Immature natural killer cell (primary cell): ENCODE measurements at regions not wholly inside any gene's neighbourhood (a gene's known extent, or its start where the extent isn't known, plus 50 kb on each side); places are given as distances from the start of the nearest gene placed in this dataset.

Experiments used
- DNase-seq, 3 donors: peaks; one replicate each; pipeline ENCODE4 v3.0.0; 2022; ENCODE audit warnings: mixed read lengths in 1 of 3
- H3K27ac Mint-ChIP-seq, 6 donors: one replicate each; pipeline ENCODE4 v1.8.0; 2020; ENCODE audit warnings: mixed read lengths in 6 of 6, mild to moderate bottlenecking in 5 of 6, inconsistent platforms in 4 of 6, moderate library complexity in 3 of 6
- H3K27me3 Mint-ChIP-seq, 3 donors: one replicate each; pipeline ENCODE4 v1.8.0; 2020 to 2021; ENCODE audit warnings: low read depth in 3 of 3, mild to moderate bottlenecking in 3 of 3, mixed read lengths in 3 of 3, moderate library complexity in 3 of 3, inconsistent platforms in 1 of 3
- H3K36me3 Mint-ChIP-seq, 3 donors: one replicate each; pipeline ENCODE4 v1.8.0; 2020; ENCODE audit warnings: mixed read lengths in 3 of 3, inconsistent platforms in 2 of 3, mild to moderate bottlenecking in 2 of 3
- H3K4me1 Mint-ChIP-seq, 2 donors: one replicate each; pipeline ENCODE4 v1.8.0; 2020; ENCODE audit warnings: inconsistent platforms in 2 of 2, mild to moderate bottlenecking in 2 of 2, mixed read lengths in 2 of 2, moderate library complexity in 1 of 2
- H3K4me3 Mint-ChIP-seq, 5 donors: one replicate each; pipeline ENCODE4 v1.8.0; 2020; ENCODE audit warnings: mild to moderate bottlenecking in 5 of 5, mixed read lengths in 5 of 5, inconsistent platforms in 3 of 5, moderate library complexity in 3 of 5
- H3K9me3 Mint-ChIP-seq, 6 donors: one replicate each; pipeline ENCODE4 v1.8.0; 2020; ENCODE audit warnings: mild to moderate bottlenecking in 6 of 6, mixed read lengths in 6 of 6, inconsistent platforms in 4 of 6, moderate library complexity in 3 of 6

DNA sequence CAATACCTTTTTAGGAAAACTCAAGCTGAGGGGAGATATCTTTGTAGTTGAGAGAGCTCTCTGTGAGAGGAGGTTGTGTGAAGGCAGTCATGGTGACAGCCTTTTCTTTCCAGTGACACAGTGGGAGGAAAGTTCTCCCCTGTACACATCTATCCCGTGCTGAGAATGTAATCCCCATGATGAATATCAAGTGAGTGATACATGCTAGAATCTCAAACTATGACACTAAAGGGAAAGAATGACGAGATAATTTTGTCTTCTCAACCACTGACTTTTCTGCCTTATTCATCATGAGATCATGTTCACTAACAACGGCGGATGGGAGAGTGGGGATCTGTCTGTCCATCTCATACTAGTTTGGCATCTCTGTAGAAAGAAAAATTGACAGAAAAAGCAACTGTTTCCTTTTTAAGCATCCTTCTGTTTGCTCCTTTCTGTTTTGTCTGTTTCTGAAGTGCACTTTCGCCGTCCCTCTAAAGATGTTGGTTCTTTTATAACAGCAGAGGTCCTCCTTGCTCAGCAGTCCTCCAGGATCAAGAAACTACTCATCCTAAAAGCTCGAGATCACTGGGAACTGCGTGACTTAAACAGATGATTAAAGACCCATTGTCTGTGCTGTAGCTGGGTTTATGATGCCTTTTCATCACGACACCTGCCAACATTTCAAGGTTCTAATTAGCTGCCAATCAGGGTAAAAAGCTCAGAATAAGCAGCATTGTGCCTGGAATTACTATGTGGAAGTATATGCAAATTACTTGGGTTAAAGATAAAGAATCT is 137.6 kb downstream of the DCK start:
- H3K4me1 Mint-ChIP-seq = peaks cover under 1 to 6% of the 10 kb centered on the region in 2 donors
- H3K9me3 Mint-ChIP-seq = no peaks in the 10 kb centered on the region
- H3K27me3 Mint-ChIP-seq = peaks cover 0 to 4% (median 0%) of the 10 kb centered on the region in 3 donors
- H3K27ac Mint-ChIP-seq = no peak overlapping the region
- no peak for DNase-seq
- H3K4me3 Mint-ChIP-seq = no peak overlapping the region
- peaks cover 3 to 5% (median 3%) of the 10 kb centered on the region in 3 donors for H3K36me3 Mint-ChIP-seq

- Mint-ChIP-seq H3K9me3 (no peaks in the 10 kb centered on the region), H3K27ac (no peak overlapping the region), H3K4me1 (peaks cover 0 to 2% of the 10 kb centered on the region in 2 donors), H3K27me3 (no peaks in the 10 kb centered on the region), H3K36me3 (peaks cover 3 to 5% (median 3%) of the 10 kb centered on the region in 3 donors), H3K4me3 (no peak overlapping the region)
- DNase-seq = no peak
Measured at GRCh38 chr4:71132486-71132885, 139.0 kb downstream of the DCK start.

GRCh38 chr4:71133491-71133890 is 140.0 kb downstream of the DCK start:
- no peaks in the 10 kb centered on the region for H3K9me3 Mint-ChIP-seq
- H3K4me1 Mint-ChIP-seq = no peaks in the 10 kb centered on the region
- H3K27ac Mint-ChIP-seq = peak overlapping the region in 1 of 6 donors; percentile 14
- peaks cover 0 to 3% (median 0%) of the 10 kb centered on the region in 3 donors for H3K36me3 Mint-ChIP-seq
- DNase-seq = no peak
- no peak overlapping the region for H3K4me3 Mint-ChIP-seq
- no peaks in the 10 kb centered on the region for H3K27me3 Mint-ChIP-seq

- peaks cover 0 to 4% (median 1%) of the 10 kb centered on the region in 3 donors for H3K36me3 Mint-ChIP-seq
- peaks cover 6 to 9% of the 10 kb centered on the region in 2 donors for H3K4me1 Mint-ChIP-seq
- DNase-seq = no peak
- H3K4me3 Mint-ChIP-seq = no peak overlapping the region
- H3K9me3 Mint-ChIP-seq = no peaks in the 10 kb centered on the region
- H3K27ac Mint-ChIP-seq = peak overlapping the region in 1 of 6 donors; percentile 23
- no peaks in the 10 kb centered on the region for H3K27me3 Mint-ChIP-seq
Measured at GRCh38 chr4:71136071-71136470, 142.6 kb downstream of the DCK start.

DNA sequence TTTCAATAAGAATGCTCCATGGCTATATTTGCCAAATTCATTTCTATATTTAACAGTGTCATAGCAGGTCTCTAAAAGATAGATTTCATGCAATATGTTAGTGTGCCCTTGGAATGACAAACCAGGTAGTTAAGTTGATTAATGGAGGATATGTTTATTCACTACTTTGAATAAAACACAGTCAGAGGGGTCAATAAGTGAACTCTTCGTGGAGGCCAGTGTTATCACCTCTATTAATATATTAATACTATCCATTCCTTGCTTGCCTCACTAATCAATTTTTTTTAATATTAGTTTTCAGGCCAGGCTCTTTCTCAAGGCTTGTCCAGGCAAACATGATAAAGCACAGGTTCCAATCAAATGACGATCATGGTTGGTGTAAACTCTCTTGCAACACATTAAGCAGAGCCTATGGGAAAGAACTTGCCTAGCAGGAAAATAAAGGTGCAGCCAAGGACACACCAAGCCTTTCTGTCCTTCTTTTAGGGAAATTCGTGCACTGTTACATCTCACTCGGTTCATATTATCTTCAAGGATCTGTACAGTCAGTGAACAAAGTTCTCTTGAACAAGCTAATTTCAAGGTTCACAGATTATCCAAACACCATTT is 144.7 kb downstream of the DCK start:
- peaks cover 0 to 2% (median 0%) of the 10 kb centered on the region in 6 donors for H3K9me3 Mint-ChIP-seq
- H3K27me3 Mint-ChIP-seq = no peaks in the 10 kb centered on the region

DNA sequence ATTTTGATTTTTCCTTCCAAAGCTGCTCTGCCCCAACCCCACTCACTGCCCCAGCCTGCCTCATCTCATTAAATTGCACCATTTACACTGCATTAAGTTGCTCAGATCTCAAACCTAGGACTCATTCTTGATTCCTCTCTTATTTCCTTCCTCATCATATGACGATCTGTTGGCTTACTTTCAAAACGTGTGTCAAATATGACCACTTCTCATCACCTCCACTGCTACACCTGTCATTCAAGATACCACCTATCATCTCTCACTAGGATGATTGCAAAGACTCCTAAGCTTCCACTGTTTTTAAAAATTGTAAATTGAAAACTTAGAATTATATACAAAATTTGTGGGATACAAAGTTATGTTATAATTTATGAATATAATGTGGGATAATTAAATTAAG is 147.1 kb downstream of the DCK start:
- Mint-ChIP-seq H3K27me3 (no peaks in the 10 kb centered on the region), H3K4me1 (peaks cover 12 to 20% of the 10 kb centered on the region in 2 donors), H3K27ac (peak overlapping the region in 1 of 6 donors; percentile 22), H3K4me3 (no peak overlapping the region), H3K36me3 (peaks cover 0 to 6% (median 4%) of the 10 kb centered on the region in 3 donors), H3K9me3 (peaks cover 0 to 2% (median 0%) of the 10 kb centered on the region in 6 donors)
- DNase-seq = no peak

More for the DNA sequence above, 144.7 kb downstream of the DCK start:
- H3K4me1 Mint-ChIP-seq = peaks cover 12 to 20% of the 10 kb centered on the region in 2 donors
- no peak overlapping the region for H3K4me3 Mint-ChIP-seq
- peaks cover 0 to 4% (median 4%) of the 10 kb centered on the region in 3 donors for H3K36me3 Mint-ChIP-seq
- no peak overlapping the region for H3K27ac Mint-ChIP-seq
- DNase-seq = no peak

- H3K4me3 Mint-ChIP-seq = peak overlapping the region in 2 of 5 donors; percentile 50 to 66
- H3K9me3 Mint-ChIP-seq = peaks cover 0 to 2% (median 0%) of the 10 kb centered on the region in 6 donors
- peaks cover 12 to 20% of the 10 kb centered on the region in 2 donors for H3K4me1 Mint-ChIP-seq
- H3K36me3 Mint-ChIP-seq = peaks cover 0 to 9% (median 4%) of the 10 kb centered on the region in 3 donors
- peak overlapping the region; percentile 2 to 82 (median 56) for H3K27ac Mint-ChIP-seq
- H3K27me3 Mint-ChIP-seq = no peaks in the 10 kb centered on the region
- peak in 1 of 3 donors; percentile 9 for DNase-seq
Measured at GRCh38 chr4:71141125-71141524, 147.7 kb downstream of the DCK start.

GRCh38 chr4:71147261-71147660 is 153.8 kb downstream of the DCK start:
- Mint-ChIP-seq H3K27ac (no peak overlapping the region), H3K4me3 (no peak overlapping the region), H3K27me3 (peaks cover 0 to 3% (median 2%) of the 10 kb centered on the region in 3 donors), H3K9me3 (peaks cover 0 to 2% (median 0%) of the 10 kb centered on the region in 6 donors), H3K36me3 (peaks cover 4 to 6% (median 4%) of the 10 kb centered on the region in 3 donors), H3K4me1 (no peaks in the 10 kb centered on the region)
- DNase-seq = no peak

DNA sequence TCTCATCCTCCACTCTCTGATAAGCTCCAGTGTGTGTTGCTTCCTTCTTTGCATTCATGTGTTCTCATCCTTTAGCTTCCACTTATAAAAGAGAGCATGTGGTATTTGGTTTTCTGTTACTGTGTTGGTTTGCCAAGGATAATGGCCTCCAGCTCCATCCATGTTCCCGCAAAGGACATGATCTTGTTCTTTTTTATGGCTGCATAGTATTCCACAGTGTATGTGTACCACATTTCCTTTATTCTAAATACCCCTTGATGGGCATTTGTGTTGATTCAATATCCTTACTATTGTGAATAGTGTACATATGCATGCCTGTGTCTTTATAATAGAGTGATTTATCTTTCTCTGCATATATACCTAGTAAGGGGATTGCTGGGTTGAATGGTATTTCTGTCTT is 155.1 kb downstream of the DCK start:
- Mint-ChIP-seq H3K4me1 (no peaks in the 10 kb centered on the region), H3K36me3 (peaks cover 4 to 8% (median 6%) of the 10 kb centered on the region in 3 donors), H3K27me3 (peaks cover 0 to 3% (median 2%) of the 10 kb centered on the region in 3 donors), H3K27ac (no peak overlapping the region), H3K9me3 (no peaks in the 10 kb centered on the region), H3K4me3 (no peak overlapping the region)
- DNase-seq = no peak

DNA sequence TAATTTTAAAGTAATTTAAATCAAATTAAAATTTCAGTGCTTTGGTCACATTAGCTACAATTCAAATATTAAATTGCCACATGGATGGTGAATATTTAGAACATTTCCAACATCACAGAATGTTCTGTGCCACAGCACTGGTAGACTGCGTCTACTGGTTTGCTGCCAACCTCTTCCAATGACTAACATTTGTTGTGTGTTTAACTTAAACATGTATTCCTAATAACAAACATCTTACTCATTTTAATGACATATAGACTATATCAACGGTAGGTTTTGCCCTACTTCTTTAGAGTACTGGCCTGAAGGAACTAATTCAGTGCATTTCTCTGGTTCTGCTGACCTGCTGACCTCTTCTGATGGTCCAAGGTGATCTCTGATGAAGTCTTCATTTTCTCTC is 157.6 kb downstream of the DCK start:
- Mint-ChIP-seq H3K36me3 (peaks cover 4 to 6% (median 4%) of the 10 kb centered on the region in 3 donors), H3K27me3 (peaks cover 0 to 4% (median 2%) of the 10 kb centered on the region in 3 donors), H3K4me1 (no peaks in the 10 kb centered on the region), H3K4me3 (no peak overlapping the region), H3K27ac (no peak overlapping the region), H3K9me3 (no peaks in the 10 kb centered on the region)
- no peak for DNase-seq

GRCh38 chr4:71156616-71157015 is 163.2 kb downstream of the DCK start:
- Mint-ChIP-seq H3K27me3 (peaks cover 0 to 8% (median 1%) of the 10 kb centered on the region in 3 donors), H3K36me3 (peaks cover 0 to 4% (median 0%) of the 10 kb centered on the region in 3 donors), H3K4me1 (peaks cover 0 to 1% of the 10 kb centered on the region in 2 donors), H3K9me3 (no peaks in the 10 kb centered on the region), H3K4me3 (no peak overlapping the region), H3K27ac (no peak overlapping the region)
- DNase-seq = no peak

DNA sequence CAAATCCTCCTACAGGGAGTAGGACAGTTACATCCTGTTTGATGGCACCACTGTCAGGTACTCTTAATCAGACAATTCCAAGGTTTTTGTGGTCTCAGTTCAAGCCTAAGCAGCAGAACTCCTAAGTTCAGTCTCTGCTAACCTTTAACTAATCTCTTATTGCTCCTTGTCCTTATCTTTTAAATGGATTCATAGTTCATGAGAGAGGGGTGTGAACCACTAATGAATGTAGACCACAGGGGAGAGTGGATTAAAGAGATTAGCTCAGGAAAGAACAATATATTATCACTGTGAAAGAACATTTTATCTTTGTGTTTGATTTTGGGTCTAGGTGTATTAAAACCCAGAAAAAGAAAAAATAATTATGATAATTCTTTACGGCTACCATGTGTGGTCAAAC is 168.9 kb downstream of the DCK start:
- Mint-ChIP-seq H3K9me3 (no peaks in the 10 kb centered on the region), H3K27ac (no peak overlapping the region), H3K4me1 (peaks cover 0 to 1% of the 10 kb centered on the region in 2 donors), H3K27me3 (peaks cover 0 to 7% (median 3%) of the 10 kb centered on the region in 3 donors), H3K4me3 (no peak overlapping the region), H3K36me3 (no peaks in the 10 kb centered on the region)
- DNase-seq = no peak

GRCh38 chr4:71163317-71163716 is 169.9 kb downstream of the DCK start:
- no peaks in the 10 kb centered on the region for H3K36me3 Mint-ChIP-seq
- no peak overlapping the region for H3K27ac Mint-ChIP-seq
- H3K4me3 Mint-ChIP-seq = no peak overlapping the region
- H3K27me3 Mint-ChIP-seq = peaks cover 0 to 7% (median 3%) of the 10 kb centered on the region in 3 donors
- H3K4me1 Mint-ChIP-seq = no peaks in the 10 kb centered on the region
- no peak for DNase-seq
- no peaks in the 10 kb centered on the region for H3K9me3 Mint-ChIP-seq

DNA sequence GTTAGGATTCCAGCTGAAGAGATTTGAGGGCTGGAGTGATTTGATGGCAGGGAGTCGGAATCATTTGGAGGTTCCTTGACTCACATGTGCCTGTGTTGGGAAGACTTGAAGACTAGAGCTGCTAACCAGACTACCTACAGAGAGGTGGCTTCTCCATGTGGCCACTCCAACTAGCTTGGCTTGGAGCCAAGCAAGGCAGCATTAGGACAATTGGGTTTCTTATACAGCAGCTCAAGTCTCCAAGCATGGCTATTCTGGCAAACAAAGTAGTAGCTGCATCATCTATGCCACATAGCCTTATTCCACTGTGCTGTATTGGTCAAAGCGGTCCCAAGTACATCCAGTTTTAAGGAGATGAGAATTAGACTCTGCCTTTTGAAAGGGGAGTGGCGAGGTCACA is 171.7 kb upstream of the SLC4A4 start:
- H3K27me3 Mint-ChIP-seq = peaks cover 0 to 3% (median 2%) of the 10 kb centered on the region in 3 donors
- no peak for DNase-seq
- no peaks in the 10 kb centered on the region for H3K9me3 Mint-ChIP-seq
- H3K36me3 Mint-ChIP-seq = no peaks in the 10 kb centered on the region
- H3K27ac Mint-ChIP-seq = no peak overlapping the region
- H3K4me3 Mint-ChIP-seq = no peak overlapping the region
- H3K4me1 Mint-ChIP-seq = no peaks in the 10 kb centered on the region
